Breast epithelium (tissue), 3 donors: ENCODE measurements at regions not wholly inside any gene's neighbourhood (a gene's known extent, or its start where the extent isn't known, plus 50 kb on each side); places are given as distances from the start of the nearest gene placed in this dataset.

Experiments
- POLR2A ChIP-seq: fragments of 450-650 bp; IDR thresholded peaks from one replicate; pipeline ENCODE4 v1.6.1; 2016; ENCODE audit warnings: antibody characterized with exemption, mild to moderate bottlenecking, moderate library complexity
- POLR2AphosphoS5 ChIP-seq, 3 donors: sonication (generic); formaldehyde crosslinking; IDR thresholded peaks; one replicate each; pipeline ENCODE4 v1.6.1; 2017; ENCODE audit warnings: antibody characterized with exemption in 3 of 3
- TF ChIP-seq, protein P1 (sequence below), 3 donors: fragments of 450-650 bp; IDR thresholded peaks; one replicate each; pipeline ENCODE4 v1.5.1; 2016 to 2017; ENCODE audit warnings: antibody characterized with exemption in 3 of 3, mild to moderate bottlenecking in 3 of 3, moderate library complexity in 3 of 3

- TF ChIP-seq, protein P1, sequence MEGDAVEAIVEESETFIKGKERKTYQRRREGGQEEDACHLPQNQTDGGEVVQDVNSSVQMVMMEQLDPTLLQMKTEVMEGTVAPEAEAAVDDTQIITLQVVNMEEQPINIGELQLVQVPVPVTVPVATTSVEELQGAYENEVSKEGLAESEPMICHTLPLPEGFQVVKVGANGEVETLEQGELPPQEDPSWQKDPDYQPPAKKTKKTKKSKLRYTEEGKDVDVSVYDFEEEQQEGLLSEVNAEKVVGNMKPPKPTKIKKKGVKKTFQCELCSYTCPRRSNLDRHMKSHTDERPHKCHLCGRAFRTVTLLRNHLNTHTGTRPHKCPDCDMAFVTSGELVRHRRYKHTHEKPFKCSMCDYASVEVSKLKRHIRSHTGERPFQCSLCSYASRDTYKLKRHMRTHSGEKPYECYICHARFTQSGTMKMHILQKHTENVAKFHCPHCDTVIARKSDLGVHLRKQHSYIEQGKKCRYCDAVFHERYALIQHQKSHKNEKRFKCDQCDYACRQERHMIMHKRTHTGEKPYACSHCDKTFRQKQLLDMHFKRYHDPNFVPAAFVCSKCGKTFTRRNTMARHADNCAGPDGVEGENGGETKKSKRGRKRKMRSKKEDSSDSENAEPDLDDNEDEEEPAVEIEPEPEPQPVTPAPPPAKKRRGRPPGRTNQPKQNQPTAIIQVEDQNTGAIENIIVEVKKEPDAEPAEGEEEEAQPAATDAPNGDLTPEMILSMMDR (IDR thresholded peaks at IDR 0.05): no peak
- no peak for TF ChIP-seq POLR2A
- TF ChIP-seq POLR2AphosphoS5 (IDR thresholded peaks at IDR 0.05): no peak
Measured at GRCh38 chrX:112527903-112528302, 151.8 kb downstream of the LHFPL1 start.
